ENCODE measurements at regions not wholly inside any gene's neighbourhood (a gene's known extent, or its start where the extent isn't known, plus 50 kb on each side); places are given as distances from the start of the nearest gene placed in this dataset.

DNA sequence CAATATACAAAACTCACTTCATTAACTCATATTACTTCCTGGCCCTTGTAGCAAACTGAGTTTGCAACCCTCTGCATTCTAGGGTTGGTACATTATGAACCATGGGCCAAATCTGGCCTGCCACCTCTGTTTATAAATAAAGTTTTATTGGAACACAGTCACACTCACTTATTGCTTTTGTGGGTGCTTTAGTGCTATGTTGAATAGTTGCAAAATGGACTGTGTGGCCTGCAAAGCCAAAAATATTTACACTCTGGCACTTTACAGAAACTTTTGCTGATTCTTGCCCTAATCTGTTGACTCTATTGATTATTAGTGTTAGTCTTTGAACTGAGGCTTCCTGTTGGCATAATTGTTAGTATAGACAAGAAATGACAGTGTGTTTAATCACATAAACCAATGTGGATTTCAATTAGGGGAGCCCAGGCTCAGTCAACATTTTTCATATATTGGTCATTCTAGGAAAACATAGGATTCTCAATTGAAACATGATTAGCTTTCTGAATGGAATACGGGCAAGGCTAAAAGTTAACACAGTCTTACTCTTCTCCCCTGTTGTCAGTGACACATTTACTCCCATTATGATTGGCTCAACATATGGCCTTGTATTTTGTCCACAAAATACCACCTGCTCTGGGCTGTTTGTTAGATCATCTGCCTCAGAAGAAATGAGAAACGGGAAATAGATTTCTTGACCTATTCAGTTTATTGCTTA, 241.9 kb upstream of the ZFP64 start:
- Histone ChIP-seq H3K4me3 (no peak overlapping the region), H3K9me3 (peaks cover 0 to 7% (median 0%) of the 10 kb centered on the region in 4 donors), H3K27ac (no peak overlapping the region), H3K27me3 (no peaks in the 10 kb centered on the region), H3K36me3 (no peaks in the 10 kb centered on the region), H3K4me1 (no peaks in the 10 kb centered on the region)
- DNase-seq (ENCODE audit: low spot score in 2 of 2): no peak
- WGBS, 2 donors: 72 to 73% methylated on average over 2 of the region's 2 CpGs
- TF ChIP-seq, protein P1, sequence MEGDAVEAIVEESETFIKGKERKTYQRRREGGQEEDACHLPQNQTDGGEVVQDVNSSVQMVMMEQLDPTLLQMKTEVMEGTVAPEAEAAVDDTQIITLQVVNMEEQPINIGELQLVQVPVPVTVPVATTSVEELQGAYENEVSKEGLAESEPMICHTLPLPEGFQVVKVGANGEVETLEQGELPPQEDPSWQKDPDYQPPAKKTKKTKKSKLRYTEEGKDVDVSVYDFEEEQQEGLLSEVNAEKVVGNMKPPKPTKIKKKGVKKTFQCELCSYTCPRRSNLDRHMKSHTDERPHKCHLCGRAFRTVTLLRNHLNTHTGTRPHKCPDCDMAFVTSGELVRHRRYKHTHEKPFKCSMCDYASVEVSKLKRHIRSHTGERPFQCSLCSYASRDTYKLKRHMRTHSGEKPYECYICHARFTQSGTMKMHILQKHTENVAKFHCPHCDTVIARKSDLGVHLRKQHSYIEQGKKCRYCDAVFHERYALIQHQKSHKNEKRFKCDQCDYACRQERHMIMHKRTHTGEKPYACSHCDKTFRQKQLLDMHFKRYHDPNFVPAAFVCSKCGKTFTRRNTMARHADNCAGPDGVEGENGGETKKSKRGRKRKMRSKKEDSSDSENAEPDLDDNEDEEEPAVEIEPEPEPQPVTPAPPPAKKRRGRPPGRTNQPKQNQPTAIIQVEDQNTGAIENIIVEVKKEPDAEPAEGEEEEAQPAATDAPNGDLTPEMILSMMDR (IDR thresholded peaks at IDR 0.05): no peak
- TF ChIP-seq POLR2A (IDR thresholded peaks at IDR 0.05) (no peak), EP300 (IDR thresholded peaks at IDR 0.05) (no peak)

DNA sequence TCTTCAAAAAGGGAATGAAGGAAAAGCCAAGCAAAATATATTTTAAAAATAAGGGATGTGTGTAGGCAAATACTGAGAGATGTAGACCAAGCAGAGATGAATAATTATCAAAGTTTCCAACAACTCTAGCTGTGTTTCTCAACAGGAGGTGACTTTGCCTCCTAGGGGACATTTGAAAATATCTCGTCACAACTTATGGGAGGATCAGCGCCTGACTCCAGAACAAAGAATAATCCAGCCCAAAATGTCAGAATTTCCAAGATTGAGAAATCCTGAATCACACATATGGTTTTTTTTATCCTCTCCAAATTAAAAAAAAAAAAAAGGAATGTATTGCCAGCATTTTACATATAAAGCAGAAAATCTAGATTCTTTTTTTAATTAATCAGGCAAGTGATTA, 241.2 kb upstream of the ZFP64 start:
- Histone ChIP-seq H3K36me3 (no peaks in the 10 kb centered on the region), H3K9me3 (peaks cover 0 to 7% (median 0%) of the 10 kb centered on the region in 4 donors)
- 89 to 90% methylated on average over 2 of the region's 2 CpGs for WGBS, 2 donors

GRCh38 chr20:52429029-52429428, 237.4 kb upstream of the ZFP64 start:
- TF ChIP-seq, protein P1 (IDR thresholded peaks at IDR 0.05): no peak
- TF ChIP-seq EP300 (IDR thresholded peaks at IDR 0.05) (no peak), POLR2A (IDR thresholded peaks at IDR 0.05) (no peak)
- H3K36me3 ChIP-seq: no peaks in the 10 kb centered on the region
- WGBS, 2 donors: 79 to 94% methylated on average over 1 of the region's 1 CpG
- no peaks in the 10 kb centered on the region for H3K27me3 ChIP-seq
- peaks cover 0 to 5% (median 0%) of the 10 kb centered on the region in 4 donors for H3K4me1 ChIP-seq
- no peak for DNase-seq (ENCODE audit: low spot score in 2 of 2)
- no peak overlapping the region for H3K27ac ChIP-seq
- H3K9me3 ChIP-seq: peaks cover 0 to 12% (median 0%) of the 10 kb centered on the region in 4 donors
- H3K4me3 ChIP-seq: no peak overlapping the region

More for the DNA sequence above, 241.2 kb upstream of the ZFP64 start:
- no peak for TF ChIP-seq EP300 (IDR thresholded peaks at IDR 0.05)
- TF ChIP-seq POLR2A (IDR thresholded peaks at IDR 0.05): no peak
- TF ChIP-seq, protein P1 (IDR thresholded peaks at IDR 0.05): no peak
- no peaks in the 10 kb centered on the region for H3K4me1 ChIP-seq
- no peak for DNase-seq (ENCODE audit: low spot score in 2 of 2)
- no peak overlapping the region for H3K4me3 ChIP-seq
- no peak overlapping the region for H3K27ac ChIP-seq
- no peaks in the 10 kb centered on the region for H3K27me3 ChIP-seq

DNA sequence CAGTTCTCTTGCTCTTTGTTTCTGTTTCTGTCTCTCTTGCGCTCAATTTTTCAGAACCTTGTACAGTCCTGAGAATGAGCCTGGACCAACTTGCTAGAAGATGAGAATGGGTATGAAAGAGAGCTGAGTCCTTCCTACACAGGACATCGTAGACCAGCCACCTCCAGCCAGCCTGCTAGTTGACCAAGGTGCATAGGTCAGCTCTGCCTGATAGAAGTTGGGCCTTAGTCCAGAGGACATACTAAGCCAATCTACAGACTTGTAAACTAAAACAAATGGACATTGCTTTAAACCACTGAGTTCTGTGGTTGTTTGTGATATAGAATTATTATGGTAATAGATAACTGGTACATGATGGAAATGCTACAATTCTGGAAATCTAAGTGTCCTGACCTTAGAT, 236.4 kb upstream of the ZFP64 start:
- DNase-seq (ENCODE audit: low spot score in 2 of 2): no peak
- no peaks in the 10 kb centered on the region for H3K36me3 ChIP-seq
- H3K9me3 ChIP-seq: peaks cover 0 to 17% (median 0%) of the 10 kb centered on the region in 4 donors
- TF ChIP-seq EP300 (IDR thresholded peaks at IDR 0.05) (no peak), POLR2A (IDR thresholded peaks at IDR 0.05) (no peak)
- TF ChIP-seq, protein P1 (IDR thresholded peaks at IDR 0.05): no peak
- no peak overlapping the region for H3K4me3 ChIP-seq
- no peak overlapping the region for H3K27ac ChIP-seq
- H3K27me3 ChIP-seq: no peaks in the 10 kb centered on the region
- WGBS, 2 donors: 95 to 96% methylated on average over 2 of the region's 2 CpGs
- peaks cover 0 to 8% (median 0%) of the 10 kb centered on the region in 4 donors for H3K4me1 ChIP-seq

GRCh38 chr20:52426856-52427255, 235.3 kb upstream of the ZFP64 start:
- WGBS, 2 donors: 73 to 80% methylated on average over 2 of the region's 2 CpGs
- H3K27me3 ChIP-seq: no peaks in the 10 kb centered on the region
- no peaks in the 10 kb centered on the region for H3K36me3 ChIP-seq
- H3K27ac ChIP-seq: no peak overlapping the region
- no peak overlapping the region for H3K4me3 ChIP-seq
- H3K9me3 ChIP-seq: peaks cover 0 to 17% (median 0%) of the 10 kb centered on the region in 4 donors
- DNase-seq (ENCODE audit: low spot score in 2 of 2): no peak
- peaks cover 0 to 8% (median 0%) of the 10 kb centered on the region in 4 donors for H3K4me1 ChIP-seq
- TF ChIP-seq EP300 (IDR thresholded peaks at IDR 0.05) (no peak), POLR2A (IDR thresholded peaks at IDR 0.05) (no peak)
- TF ChIP-seq, protein P1 (IDR thresholded peaks at IDR 0.05): no peak

Data from tibial nerve (tissue), 4 donors.